ENCODE measurements at regions not wholly inside any gene's neighbourhood (a gene's known extent, or its start where the extent isn't known, plus 50 kb on each side); places are given as distances from the start of the nearest gene placed in this dataset.
"Not testable (repeated sequence)": the region's sequence is repeated elsewhere in the genome, so short reads cannot be mapped to it uniquely, and the experiment has no call there.

GRCh38 chr6:132043148-132043547, 92.0 kb upstream of the CCN2 start:
- no peak for DNase-seq

GRCh38 chr6:132041706-132042105, 90.5 kb upstream of the CCN2 start:
- DNase-seq: peak; percentile 73

- DNase-seq: no peak
Measured at GRCh38 chr6:132028029-132028428, 76.9 kb upstream of the CCN2 start.

GRCh38 chr6:132025468-132025867, 74.3 kb upstream of the CCN2 start:
- DNase-seq: no peak

GRCh38 chr6:132023490-132023889, 72.3 kb upstream of the CCN2 start:
- peak; percentile 35 for DNase-seq

GRCh38 chr6:132021552-132022375, 70.6 kb upstream of the CCN2 start:
- peak; percentile 36 for DNase-seq

- not testable (repeated sequence) for DNase-seq
Measured at GRCh38 chr6:132020918-132021317, 69.7 kb upstream of the CCN2 start.

GRCh38 chr6:132020138-132020581, 69.0 kb upstream of the CCN2 start:
- DNase-seq: no peak

- DNase-seq: no peak
Measured at GRCh38 chr6:132019586-132019985, 68.4 kb upstream of the CCN2 start.

GRCh38 chr6:132017942-132018341, 66.8 kb upstream of the CCN2 start:
- DNase-seq: no peak

GRCh38 chr6:132016396-132016795, 65.2 kb upstream of the CCN2 start:
- DNase-seq: no peak

GRCh38 chr6:132011582-132011981, 60.4 kb upstream of the CCN2 start:
- DNase-seq: peak; percentile 71

- no peak for DNase-seq
Measured at GRCh38 chr6:132009175-132009574, 58.0 kb upstream of the CCN2 start.

GRCh38 chr6:132007474-132008190, 56.5 kb upstream of the CCN2 start:
- DNase-seq: peak; percentile 45

GRCh38 chr6:132005178-132005577, 54.0 kb upstream of the CCN2 start:
- no peak for DNase-seq

- no peak for DNase-seq
Measured at GRCh38 chr6:132004668-132005067, 53.5 kb upstream of the CCN2 start.

GRCh38 chr6:132003516-132004178, 52.5 kb upstream of the CCN2 start:
- no peak for DNase-seq
